ENCODE measurements at regions not wholly inside any gene's neighbourhood (a gene's known extent, or its start where the extent isn't known, plus 50 kb on each side); places are given as distances from the start of the nearest gene placed in this dataset.

- TF ChIP-seq CTCF (conservative IDR thresholded peaks at IDR 0.05; ENCODE audit: low read depth, low read length) (no peak), USF2 (IDR thresholded peaks at IDR 0.05; ENCODE audit: low read depth, low read length) (no peak), RCOR1 (IDR thresholded peaks at IDR 0.05; ENCODE audit: insufficient replicate concordance, low read length) (no peak), MAZ (IDR thresholded peaks at IDR 0.05; ENCODE audit: borderline replicate concordance, low read depth, low read length) (no peak), ELK1 (IDR thresholded peaks at IDR 0.05; ENCODE audit: borderline replicate concordance, low read depth, low read length) (no peak), CEBPB (IDR thresholded peaks at IDR 0.05; ENCODE audit: low read depth, low read length) (no peak), POLR2A (IDR thresholded peaks at IDR 0.05; ENCODE audit: low read depth, low read length) (no peak), FOS (IDR thresholded peaks at IDR 0.05; ENCODE audit: low read depth, low read length) (no peak)
These were observed 442.9 kb downstream of the KCNJ3 start for GRCh38 chr2:155141418-155141817.

Measured in IMR-90 (cell line).